Ascending aorta (tissue), 2 donors: ENCODE measurements at regions not wholly inside any gene's neighbourhood (a gene's known extent, or its start where the extent isn't known, plus 50 kb on each side); places are given as distances from the start of the nearest gene placed in this dataset.
A peak's percentile ranks its signal among the peaks of the same experiment; 100 is the strongest.
"Not testable (repeated sequence)": the region's sequence is repeated elsewhere in the genome, so short reads cannot be mapped to it uniquely, and the experiment has no call there.

Source experiments
- DNase-seq, 2 donors: peaks; one replicate each; pipeline ENCODE4 v3.0.0-alpha.2; 2019; ENCODE audit warnings: low spot score in 2 of 2
- H3K27ac ChIP-seq, 2 donors: fragments of 200-600 bp; sonication (generic); one replicate each; pipeline ENCODE4 v1.5.1; 2016 to 2017; ENCODE audit warnings: mild to moderate bottlenecking in 1 of 2
- H3K27me3 ChIP-seq: fragments of 200-600 bp; sonication (generic); one replicate; pipeline ENCODE4 v1.5.1; 2017
- H3K36me3 ChIP-seq, 2 donors: fragments of 200-600 bp; sonication (generic); one replicate each; pipeline ENCODE4 v1.5.1; 2016
- H3K4me1 ChIP-seq, 2 donors: fragments of 200-600 bp; sonication (generic); one replicate each; pipeline ENCODE4 v1.5.1; 2016 to 2017; ENCODE audit warnings: mild to moderate bottlenecking in 1 of 2
- H3K4me3 ChIP-seq, 2 donors: fragments of 200-600 bp; sonication (generic); one replicate each; pipeline ENCODE4 v1.5.1; 2016 to 2017; ENCODE audit warnings: mild to moderate bottlenecking in 1 of 2
- H3K9me3 ChIP-seq, 2 donors: fragments of 200-600 bp; sonication (generic); one replicate each; pipeline ENCODE4 v1.5.1; 2016
- intact Hi-C: fragments of 100-400 bp; cut with DNase I; formaldehyde crosslinking; loops from one replicate; pipeline ENCODE4 v1.15.1; 2023

- H3K27me3 ChIP-seq, H3K27ac ChIP-seq, H3K4me1 ChIP-seq, intact Hi-C loops, DNase-seq, H3K4me3 ChIP-seq, H3K36me3 ChIP-seq: not testable (repeated sequence)
- peaks cover 17 to 21% of the 10 kb centered on the region in 2 donors for H3K9me3 ChIP-seq
Measured at GRCh38 chr21:9246010-9246409, 1275.4 kb upstream of the TPTE start.

GRCh38 chr21:9246481-9247289, 1274.7 kb upstream of the TPTE start:
- H3K27ac ChIP-seq, H3K36me3 ChIP-seq, H3K4me3 ChIP-seq, H3K27me3 ChIP-seq, H3K4me1 ChIP-seq, intact Hi-C loops: not testable (repeated sequence)
- peak in 1 of 2 donors; percentile 54 for DNase-seq
- H3K9me3 ChIP-seq = peaks cover 17 to 21% of the 10 kb centered on the region in 2 donors

- DNase-seq = peak in 1 of 2 donors; percentile 19
- H3K4me1 ChIP-seq, H3K36me3 ChIP-seq, H3K4me3 ChIP-seq, intact Hi-C loops, H3K27me3 ChIP-seq, H3K27ac ChIP-seq: not testable (repeated sequence)
- H3K9me3 ChIP-seq = peaks cover 17 to 21% of the 10 kb centered on the region in 2 donors
Measured at GRCh38 chr21:9247290-9247613, 1274.1 kb upstream of the TPTE start.

GRCh38 chr21:9247616-9248317, 1273.6 kb upstream of the TPTE start:
- H3K4me1 ChIP-seq, H3K27me3 ChIP-seq, H3K27ac ChIP-seq, intact Hi-C loops, H3K4me3 ChIP-seq, H3K36me3 ChIP-seq: not testable (repeated sequence)
- H3K9me3 ChIP-seq = peaks cover 17 to 21% of the 10 kb centered on the region in 2 donors
- DNase-seq = peak in 1 of 2 donors; percentile 33
